Islet precursor cell (in vitro differentiated cells): ENCODE measurements at regions not wholly inside any gene's neighbourhood (a gene's known extent, or its start where the extent isn't known, plus 50 kb on each side); places are given as distances from the start of the nearest gene placed in this dataset.

Source experiments
- DNase-seq: peaks from one replicate; pipeline ENCODE4 v3.0.0-alpha.2; 2018

GRCh38 chr3:76940181-76940770 lies 99.6 kb upstream of the ROBO2 start:
- no peak for DNase-seq

- DNase-seq, result no peak
Observed at GRCh38 chr3:76941376-76941775, 98.5 kb upstream of the ROBO2 start.

GRCh38 chr3:76942101-76942500 lies 97.8 kb upstream of the ROBO2 start:
- DNase-seq, result no peak

GRCh38 chr3:76943058-76943457 lies 96.8 kb upstream of the ROBO2 start:
- DNase-seq, result peak; percentile 63

- no peak for DNase-seq
Observed at GRCh38 chr3:76943671-76944070, 96.2 kb upstream of the ROBO2 start.

- no peak for DNase-seq
Observed at GRCh38 chr3:76949033-76949432, 90.9 kb upstream of the ROBO2 start.

- DNase-seq, result no peak
Observed at GRCh38 chr3:76949462-76949861, 90.4 kb upstream of the ROBO2 start.

GRCh38 chr3:76950590-76950989 lies 89.3 kb upstream of the ROBO2 start:
- DNase-seq, result no peak

GRCh38 chr3:76954412-76954811 lies 85.5 kb upstream of the ROBO2 start:
- DNase-seq, result no peak

- no peak for DNase-seq
Observed at GRCh38 chr3:76958274-76958673, 81.6 kb upstream of the ROBO2 start.

- no peak for DNase-seq
Observed at GRCh38 chr3:76958861-76959260, 81.0 kb upstream of the ROBO2 start.

- no peak for DNase-seq
Observed at GRCh38 chr3:76961284-76961683, 78.6 kb upstream of the ROBO2 start.

GRCh38 chr3:76965122-76965725 lies 74.7 kb upstream of the ROBO2 start:
- no peak for DNase-seq

GRCh38 chr3:76969471-76969870 lies 70.4 kb upstream of the ROBO2 start:
- DNase-seq, result no peak

- no peak for DNase-seq
Observed at GRCh38 chr3:76969996-76970615, 69.8 kb upstream of the ROBO2 start.

- DNase-seq, result no peak
Observed at GRCh38 chr3:76972624-76973296, 67.1 kb upstream of the ROBO2 start.

GRCh38 chr3:76976996-76977395 lies 62.9 kb upstream of the ROBO2 start:
- DNase-seq, result no peak

- no peak for DNase-seq
Observed at GRCh38 chr3:76985645-76986044, 54.3 kb upstream of the ROBO2 start.

- no peak for DNase-seq
Observed at GRCh38 chr3:76986876-76987474, 52.9 kb upstream of the ROBO2 start.
